Glutamatergic neuron (in vitro differentiated cells): ENCODE measurements at regions not wholly inside any gene's neighbourhood (a gene's known extent, or its start where the extent isn't known, plus 50 kb on each side); places are given as distances from the start of the nearest gene placed in this dataset.

ENCODE experiments used
- DNase-seq: peaks from one replicate; pipeline ENCODE4 v3.0.0; 2022
- H3K27ac Mint-ChIP-seq: one replicate; pipeline ENCODE4 v1.8.0; 2020; ENCODE audit warnings: mild to moderate bottlenecking, mixed read lengths, inconsistent platforms; ENCODE audit not compliant: unreplicated experiment
- H3K27me3 Mint-ChIP-seq: one replicate; pipeline ENCODE4 v1.8.0; 2020; ENCODE audit warnings: mild to moderate bottlenecking, moderate library complexity, mixed read lengths, inconsistent platforms; ENCODE audit not compliant: unreplicated experiment
- H3K36me3 Mint-ChIP-seq: one replicate; pipeline ENCODE4 v1.8.0; 2020; ENCODE audit warnings: mild to moderate bottlenecking, mixed read lengths, inconsistent platforms; ENCODE audit not compliant: unreplicated experiment
- H3K4me1 Mint-ChIP-seq: one replicate; pipeline ENCODE4 v1.8.0; 2020; ENCODE audit warnings: mild to moderate bottlenecking, low read depth, mixed read lengths, inconsistent platforms; ENCODE audit not compliant: unreplicated experiment
- H3K4me3 Mint-ChIP-seq: one replicate; pipeline ENCODE4 v1.8.0; 2020; ENCODE audit warnings: mild to moderate bottlenecking, mixed read lengths, inconsistent platforms; ENCODE audit not compliant: unreplicated experiment
- H3K9me3 Mint-ChIP-seq: one replicate; pipeline ENCODE4 v1.8.0; 2020; ENCODE audit warnings: mild to moderate bottlenecking, moderate library complexity, mixed read lengths, inconsistent platforms; ENCODE audit not compliant: unreplicated experiment
- TF ChIP-seq, protein P1 (sequence below): fragments of 200-600 bp; sonication (generic); IDR thresholded peaks from one replicate; pipeline ENCODE4 v1.5.0; 2021; ENCODE audit not compliant: partially characterized antibody, unreplicated experiment

DNA sequence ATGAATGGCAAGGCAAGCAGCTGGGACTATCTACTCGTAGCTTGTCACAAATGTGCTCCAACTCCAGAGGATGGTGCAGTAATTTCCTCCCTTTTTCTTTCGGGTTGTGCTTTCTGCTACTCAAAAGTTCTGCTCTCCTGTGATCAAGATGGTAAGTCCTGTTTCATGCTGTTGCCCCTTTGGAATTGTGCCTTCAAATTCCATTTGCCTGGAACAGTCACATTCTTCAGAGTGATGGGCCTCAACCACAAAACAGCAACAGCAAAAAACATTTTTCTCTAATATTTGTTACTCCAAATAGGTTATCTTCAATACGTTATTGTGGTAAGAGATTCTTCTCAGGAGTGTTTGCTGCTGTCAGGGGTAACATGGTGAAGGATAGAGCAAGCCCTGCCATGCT, 209.3 kb downstream of the PALM2AKAP2 start:
- no peak for DNase-seq
- Mint-ChIP-seq H3K9me3 (no peaks in the 10 kb centered on the region), H3K4me3 (no peak overlapping the region), H3K27me3 (peaks cover 3% of the 10 kb centered on the region), H3K27ac (no peak overlapping the region), H3K4me1 (no peaks in the 10 kb centered on the region), H3K36me3 (no peaks in the 10 kb centered on the region)
- TF ChIP-seq, protein P1, sequence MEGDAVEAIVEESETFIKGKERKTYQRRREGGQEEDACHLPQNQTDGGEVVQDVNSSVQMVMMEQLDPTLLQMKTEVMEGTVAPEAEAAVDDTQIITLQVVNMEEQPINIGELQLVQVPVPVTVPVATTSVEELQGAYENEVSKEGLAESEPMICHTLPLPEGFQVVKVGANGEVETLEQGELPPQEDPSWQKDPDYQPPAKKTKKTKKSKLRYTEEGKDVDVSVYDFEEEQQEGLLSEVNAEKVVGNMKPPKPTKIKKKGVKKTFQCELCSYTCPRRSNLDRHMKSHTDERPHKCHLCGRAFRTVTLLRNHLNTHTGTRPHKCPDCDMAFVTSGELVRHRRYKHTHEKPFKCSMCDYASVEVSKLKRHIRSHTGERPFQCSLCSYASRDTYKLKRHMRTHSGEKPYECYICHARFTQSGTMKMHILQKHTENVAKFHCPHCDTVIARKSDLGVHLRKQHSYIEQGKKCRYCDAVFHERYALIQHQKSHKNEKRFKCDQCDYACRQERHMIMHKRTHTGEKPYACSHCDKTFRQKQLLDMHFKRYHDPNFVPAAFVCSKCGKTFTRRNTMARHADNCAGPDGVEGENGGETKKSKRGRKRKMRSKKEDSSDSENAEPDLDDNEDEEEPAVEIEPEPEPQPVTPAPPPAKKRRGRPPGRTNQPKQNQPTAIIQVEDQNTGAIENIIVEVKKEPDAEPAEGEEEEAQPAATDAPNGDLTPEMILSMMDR, result no peak

- no peak for DNase-seq
- TF ChIP-seq, protein P1, result no peak
- Mint-ChIP-seq H3K4me3 (no peak overlapping the region), H3K36me3 (peaks cover 6% of the 10 kb centered on the region), H3K27ac (no peak overlapping the region), H3K27me3 (peaks cover 3% of the 10 kb centered on the region), H3K4me1 (no peaks in the 10 kb centered on the region), H3K9me3 (peaks cover 4% of the 10 kb centered on the region)
Observed at GRCh38 chr9:109990541-109990940, 210.5 kb downstream of the PALM2AKAP2 start.

GRCh38 chr9:109992293-109992692, 212.3 kb downstream of the PALM2AKAP2 start:
- Mint-ChIP-seq H3K4me1 (no peaks in the 10 kb centered on the region), H3K36me3 (peaks cover 12% of the 10 kb centered on the region), H3K27ac (no peak overlapping the region), H3K27me3 (peaks cover 3% of the 10 kb centered on the region), H3K9me3 (peaks cover 4% of the 10 kb centered on the region), H3K4me3 (no peak overlapping the region)
- no peak for DNase-seq
- TF ChIP-seq, protein P1, result no peak

- Mint-ChIP-seq H3K4me1 (no peaks in the 10 kb centered on the region), H3K27ac (no peak overlapping the region), H3K36me3 (peaks cover 12% of the 10 kb centered on the region), H3K4me3 (no peak overlapping the region), H3K9me3 (peaks cover 4% of the 10 kb centered on the region), H3K27me3 (peaks cover 3% of the 10 kb centered on the region)
- TF ChIP-seq, protein P1, result no peak
- DNase-seq, result no peak
Observed at GRCh38 chr9:109993250-109993978, 213.4 kb downstream of the PALM2AKAP2 start.

- no peaks in the 10 kb centered on the region for H3K4me1 Mint-ChIP-seq
- TF ChIP-seq, protein P1, result no peak
- peaks cover 12% of the 10 kb centered on the region for H3K36me3 Mint-ChIP-seq
- peaks cover 2% of the 10 kb centered on the region for H3K27me3 Mint-ChIP-seq
- peaks cover 4% of the 10 kb centered on the region for H3K9me3 Mint-ChIP-seq
- H3K27ac Mint-ChIP-seq, result no peak overlapping the region
- no peak overlapping the region for H3K4me3 Mint-ChIP-seq
- DNase-seq, result no peak
Observed at GRCh38 chr9:109994141-109994540, 213.8 kb downstream of the C9orf152 start.
